Retinal pigment epithelial cell (primary cell): ENCODE measurements at regions not wholly inside any gene's neighbourhood (a gene's known extent, or its start where the extent isn't known, plus 50 kb on each side); places are given as distances from the start of the nearest gene placed in this dataset.

Experiments
- DNase-seq: peaks from one replicate; pipeline ENCODE4 v3.0.0-alpha.2; 2010; ENCODE audit warnings: low read depth
- H3K4me3 ChIP-seq: 2 replicates; pipeline ENCODE4 v1.5.1; 2011; ENCODE audit warnings: mild to moderate bottlenecking, low read length, control low read depth, moderate library complexity
- TF ChIP-seq, protein P1 (sequence below): conservative IDR thresholded peaks from 2 replicates; pipeline ENCODE4 v1.5.1; 2011; ENCODE audit warnings: low read depth, low read length, control low read depth, inconsistent platforms

DNA sequence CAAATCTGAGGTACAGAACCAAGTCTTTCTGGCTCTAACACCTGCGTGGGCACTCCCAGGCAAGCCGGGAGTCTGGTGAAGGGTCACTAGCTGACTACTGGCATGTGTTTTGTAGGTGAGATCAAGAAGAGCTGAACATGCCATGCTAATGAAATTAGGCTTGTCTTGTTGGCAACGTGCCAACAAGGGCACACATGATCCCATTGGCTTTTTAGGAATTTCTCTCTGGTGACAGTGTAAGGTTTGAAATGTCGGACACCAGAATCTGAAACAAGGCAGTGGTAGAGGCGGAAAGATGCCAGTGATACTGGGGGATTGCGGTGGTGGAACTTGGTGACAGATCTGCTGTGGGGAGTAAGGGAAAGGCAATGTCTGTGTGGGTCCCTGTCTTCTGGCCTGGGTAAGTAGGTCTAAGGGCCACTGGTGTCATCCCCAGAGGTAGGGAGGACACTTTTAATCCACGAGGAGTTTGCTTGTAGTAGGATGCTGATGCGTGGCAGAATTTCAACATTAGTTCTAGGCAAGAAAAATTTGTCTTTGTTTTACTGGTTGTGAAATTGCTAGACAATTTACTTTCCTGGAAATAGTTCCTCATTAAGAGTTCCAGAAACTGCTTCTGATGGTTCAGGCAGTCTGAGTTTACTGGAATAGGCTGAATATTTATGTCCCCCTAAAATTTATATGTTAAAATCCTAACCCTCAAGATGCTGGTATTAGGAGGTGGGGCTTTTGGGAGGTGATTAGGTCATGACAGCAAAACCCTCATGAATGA lies 52.6 kb upstream of the ACMSD start:
- TF ChIP-seq, protein P1, sequence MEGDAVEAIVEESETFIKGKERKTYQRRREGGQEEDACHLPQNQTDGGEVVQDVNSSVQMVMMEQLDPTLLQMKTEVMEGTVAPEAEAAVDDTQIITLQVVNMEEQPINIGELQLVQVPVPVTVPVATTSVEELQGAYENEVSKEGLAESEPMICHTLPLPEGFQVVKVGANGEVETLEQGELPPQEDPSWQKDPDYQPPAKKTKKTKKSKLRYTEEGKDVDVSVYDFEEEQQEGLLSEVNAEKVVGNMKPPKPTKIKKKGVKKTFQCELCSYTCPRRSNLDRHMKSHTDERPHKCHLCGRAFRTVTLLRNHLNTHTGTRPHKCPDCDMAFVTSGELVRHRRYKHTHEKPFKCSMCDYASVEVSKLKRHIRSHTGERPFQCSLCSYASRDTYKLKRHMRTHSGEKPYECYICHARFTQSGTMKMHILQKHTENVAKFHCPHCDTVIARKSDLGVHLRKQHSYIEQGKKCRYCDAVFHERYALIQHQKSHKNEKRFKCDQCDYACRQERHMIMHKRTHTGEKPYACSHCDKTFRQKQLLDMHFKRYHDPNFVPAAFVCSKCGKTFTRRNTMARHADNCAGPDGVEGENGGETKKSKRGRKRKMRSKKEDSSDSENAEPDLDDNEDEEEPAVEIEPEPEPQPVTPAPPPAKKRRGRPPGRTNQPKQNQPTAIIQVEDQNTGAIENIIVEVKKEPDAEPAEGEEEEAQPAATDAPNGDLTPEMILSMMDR, result no peak
- no peak for DNase-seq
- H3K4me3 ChIP-seq, result no peak overlapping the region

DNA sequence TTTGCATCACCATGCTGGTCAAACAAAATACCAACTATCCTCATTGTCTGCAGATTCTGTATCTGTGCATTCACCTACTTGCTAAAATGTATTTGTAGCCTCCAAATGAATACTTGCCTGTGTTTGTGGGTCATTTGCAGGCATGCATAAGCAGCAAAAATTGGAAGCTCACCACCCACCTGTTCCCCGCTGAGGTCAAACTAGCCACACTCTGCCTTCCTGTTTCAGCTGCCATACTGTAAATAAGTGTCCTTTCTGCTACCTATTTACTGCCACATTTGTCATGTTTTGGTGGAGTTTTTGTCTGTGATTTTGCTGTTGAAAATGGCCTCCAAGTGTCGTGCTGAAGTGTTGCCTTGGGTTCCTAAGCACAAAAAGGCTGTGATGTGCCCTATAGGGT lies 50.0 kb upstream of the ACMSD start:
- DNase-seq, result no peak
- H3K4me3 ChIP-seq, result no peak overlapping the region
- TF ChIP-seq, protein P1, result no peak
